Activated naive CD4-positive, alpha-beta T cell treated with anti-CD3 and anti-CD28 coated beads, Interleukin-2, amount 50 U/mL, for 24 hours (primary cell): ENCODE measurements at regions not wholly inside any gene's neighbourhood (a gene's known extent, or its start where the extent isn't known, plus 50 kb on each side); places are given as distances from the start of the nearest gene placed in this dataset.
"Not testable (repeated sequence)": the region's sequence is repeated elsewhere in the genome, so short reads cannot be mapped to it uniquely, and the experiment has no call there.

Experiments
- H3K27ac Mint-ChIP-seq: one replicate; pipeline ENCODE4 v1.8.0; 2021; ENCODE audit warnings: mild to moderate bottlenecking, mixed read lengths
- H3K27me3 Mint-ChIP-seq: one replicate; pipeline ENCODE4 v1.8.0; 2021; ENCODE audit warnings: mixed read lengths
- H3K36me3 Mint-ChIP-seq: one replicate; pipeline ENCODE4 v1.8.0; 2021; ENCODE audit warnings: mixed read lengths
- H3K4me1 Mint-ChIP-seq: one replicate; pipeline ENCODE4 v1.8.0; 2021; ENCODE audit warnings: mixed read lengths
- H3K4me3 Mint-ChIP-seq: one replicate; pipeline ENCODE4 v1.8.0; 2021; ENCODE audit warnings: mild to moderate bottlenecking, mixed read lengths
- H3K9me3 Mint-ChIP-seq: one replicate; pipeline ENCODE4 v1.8.0; 2021; ENCODE audit warnings: mixed read lengths

- not testable (repeated sequence) for H3K27ac Mint-ChIP-seq, H3K4me1 Mint-ChIP-seq, H3K27me3 Mint-ChIP-seq, H3K36me3 Mint-ChIP-seq, H3K9me3 Mint-ChIP-seq, H3K4me3 Mint-ChIP-seq
Observed at GRCh38 chr2:242119682-242120081, 250.2 kb downstream of the RTP5 start.

GRCh38 chr2:242130682-242131081, 261.2 kb downstream of the RTP5 start:
- not testable (repeated sequence) for H3K27ac Mint-ChIP-seq, H3K36me3 Mint-ChIP-seq, H3K4me3 Mint-ChIP-seq, H3K9me3 Mint-ChIP-seq, H3K27me3 Mint-ChIP-seq, H3K4me1 Mint-ChIP-seq

DNA sequence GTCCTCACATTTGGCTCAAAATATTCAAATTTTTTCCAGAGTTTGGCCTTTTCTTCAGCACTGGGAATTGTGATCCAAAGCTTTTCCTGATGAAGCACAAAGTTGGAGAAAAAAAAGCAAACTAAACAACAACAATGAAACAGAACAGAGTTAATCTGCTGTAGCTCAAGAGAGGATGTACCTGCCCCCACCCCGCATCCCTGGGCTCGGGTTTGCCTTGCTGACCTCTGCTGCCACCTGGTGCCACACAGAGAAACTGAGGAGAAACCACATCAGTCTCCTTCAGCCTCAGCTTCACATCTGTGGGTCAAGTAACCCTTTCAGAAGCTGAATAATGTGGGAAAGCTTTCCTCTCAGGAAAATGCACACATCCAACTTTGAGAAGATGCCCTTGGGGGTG, 290.4 kb downstream of the RTP5 start:
- not testable (repeated sequence) for H3K27me3 Mint-ChIP-seq, H3K9me3 Mint-ChIP-seq, H3K36me3 Mint-ChIP-seq, H3K4me3 Mint-ChIP-seq, H3K27ac Mint-ChIP-seq, H3K4me1 Mint-ChIP-seq

DNA sequence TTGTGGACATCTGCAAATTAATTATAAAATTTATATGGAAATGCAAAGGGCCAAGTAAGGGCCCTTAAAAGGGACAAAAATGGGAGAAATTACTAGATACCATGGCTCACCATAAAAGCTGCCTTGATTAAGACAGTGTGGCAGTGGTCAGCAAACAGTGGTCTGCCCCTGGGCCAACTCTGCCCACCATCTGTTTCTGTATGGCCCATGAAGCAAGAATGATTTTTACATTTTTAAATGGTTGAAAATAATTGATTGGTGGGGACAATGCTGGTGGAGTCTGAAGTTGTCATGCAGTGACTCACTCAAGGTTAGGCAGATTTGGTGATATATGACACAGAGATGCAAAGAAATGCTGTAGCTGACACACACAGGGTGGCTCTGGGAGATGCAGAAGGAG, 295.6 kb downstream of the RTP5 start:
- H3K27ac Mint-ChIP-seq, H3K36me3 Mint-ChIP-seq, H3K4me3 Mint-ChIP-seq, H3K27me3 Mint-ChIP-seq, H3K9me3 Mint-ChIP-seq, H3K4me1 Mint-ChIP-seq: not testable (repeated sequence)

DNA sequence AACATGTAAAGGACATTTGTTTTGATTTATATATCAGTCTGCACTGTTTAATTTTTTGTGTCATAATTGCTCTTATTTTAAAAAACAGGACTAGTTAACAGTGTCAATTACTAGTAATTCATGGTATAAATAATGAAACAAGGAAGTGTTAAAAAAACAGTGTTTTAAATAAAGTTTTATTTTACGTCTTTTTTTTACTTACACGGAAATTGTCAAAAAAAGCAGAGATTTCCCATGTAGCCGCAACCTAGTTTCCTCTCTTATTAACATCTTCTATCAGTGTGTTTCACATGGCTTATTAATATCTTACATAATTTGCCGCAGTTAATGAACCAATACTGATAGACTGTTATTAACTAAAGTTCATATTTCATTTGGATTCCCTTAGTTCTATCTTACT, 301.8 kb downstream of the RTP5 start:
- H3K4me3 Mint-ChIP-seq, H3K9me3 Mint-ChIP-seq, H3K4me1 Mint-ChIP-seq, H3K27me3 Mint-ChIP-seq, H3K27ac Mint-ChIP-seq, H3K36me3 Mint-ChIP-seq: not testable (repeated sequence)
